Cardiac muscle cell (in vitro differentiated cells and primary cell): ENCODE measurements at regions not wholly inside any gene's neighbourhood (a gene's known extent, or its start where the extent isn't known, plus 50 kb on each side); places are given as distances from the start of the nearest gene placed in this dataset.

Experiments used
- DNase-seq, 2 donors: peaks; one replicate each; pipeline versions ENCODE4 v3.0.0 to v3.0.0-alpha.2; 2010 to 2017; ENCODE audit warnings: low read depth in 1 of 2, low spot score in 1 of 2
- H3K27ac ChIP-seq: fragments of 200-600 bp; sonication (generic); 2 replicates; pipeline ENCODE4 v1.5.1; 2016
- H3K27me3 ChIP-seq: fragments of 200-600 bp; sonication (generic); 2 replicates; pipeline ENCODE4 v1.6.0; 2016; ENCODE audit warnings: control low read depth
- H3K36me3 ChIP-seq: fragments of 200-600 bp; sonication (generic); 2 replicates; pipeline ENCODE4 v1.5.1; 2016; ENCODE audit warnings: control low read depth
- H3K4me1 ChIP-seq: fragments of 200-600 bp; sonication (generic); 2 replicates; pipeline ENCODE4 v1.8.1; 2017; ENCODE audit warnings: low read depth, mild to moderate bottlenecking, mixed run types
- H3K4me3 ChIP-seq: fragments of 200-600 bp; sonication (generic); 2 replicates; pipeline ENCODE4 v1.5.1; 2016; ENCODE audit warnings: mild to moderate bottlenecking
- H3K9me3 ChIP-seq: fragments of 200-600 bp; sonication (generic); 2 replicates; pipeline ENCODE4 v1.5.1; 2017; ENCODE audit warnings: low read depth, mild to moderate bottlenecking, control low read depth
- TF ChIP-seq, protein P1 (sequence below): IDR thresholded peaks from 2 replicates; pipeline ENCODE4 v1.5.1; 2012; ENCODE audit warnings: low read depth, mild to moderate bottlenecking, low read length

DNA sequence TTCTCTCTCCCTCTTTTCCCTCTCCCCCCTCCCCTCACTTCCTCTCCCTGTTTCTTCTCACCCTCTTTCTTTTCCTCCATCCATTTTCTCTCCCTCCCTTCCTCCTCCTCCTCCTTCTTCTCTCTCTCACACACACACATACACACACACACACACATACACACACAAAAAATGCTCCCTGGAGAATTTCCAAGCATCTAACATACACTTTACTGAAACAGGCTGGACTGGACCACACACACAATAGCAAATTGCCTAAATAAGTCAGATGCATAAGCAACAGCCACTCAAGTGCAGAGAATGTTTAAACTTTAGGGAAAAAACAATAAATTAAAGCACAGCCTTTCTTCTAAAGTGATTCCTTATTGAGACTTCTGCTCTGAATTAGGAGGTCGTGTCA lies 267.7 kb downstream of the FGFR2 start:
- H3K27ac ChIP-seq: no peak overlapping the region
- no peak for DNase-seq
- TF ChIP-seq, protein P1, sequence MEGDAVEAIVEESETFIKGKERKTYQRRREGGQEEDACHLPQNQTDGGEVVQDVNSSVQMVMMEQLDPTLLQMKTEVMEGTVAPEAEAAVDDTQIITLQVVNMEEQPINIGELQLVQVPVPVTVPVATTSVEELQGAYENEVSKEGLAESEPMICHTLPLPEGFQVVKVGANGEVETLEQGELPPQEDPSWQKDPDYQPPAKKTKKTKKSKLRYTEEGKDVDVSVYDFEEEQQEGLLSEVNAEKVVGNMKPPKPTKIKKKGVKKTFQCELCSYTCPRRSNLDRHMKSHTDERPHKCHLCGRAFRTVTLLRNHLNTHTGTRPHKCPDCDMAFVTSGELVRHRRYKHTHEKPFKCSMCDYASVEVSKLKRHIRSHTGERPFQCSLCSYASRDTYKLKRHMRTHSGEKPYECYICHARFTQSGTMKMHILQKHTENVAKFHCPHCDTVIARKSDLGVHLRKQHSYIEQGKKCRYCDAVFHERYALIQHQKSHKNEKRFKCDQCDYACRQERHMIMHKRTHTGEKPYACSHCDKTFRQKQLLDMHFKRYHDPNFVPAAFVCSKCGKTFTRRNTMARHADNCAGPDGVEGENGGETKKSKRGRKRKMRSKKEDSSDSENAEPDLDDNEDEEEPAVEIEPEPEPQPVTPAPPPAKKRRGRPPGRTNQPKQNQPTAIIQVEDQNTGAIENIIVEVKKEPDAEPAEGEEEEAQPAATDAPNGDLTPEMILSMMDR: no peak
- H3K36me3 ChIP-seq: no peaks in the 10 kb centered on the region
- H3K4me3 ChIP-seq: no peak overlapping the region
- H3K9me3 ChIP-seq: no peaks in the 10 kb centered on the region
- H3K27me3 ChIP-seq: no peaks in the 10 kb centered on the region
- H3K4me1 ChIP-seq: peaks cover 8% of the 10 kb centered on the region

DNA sequence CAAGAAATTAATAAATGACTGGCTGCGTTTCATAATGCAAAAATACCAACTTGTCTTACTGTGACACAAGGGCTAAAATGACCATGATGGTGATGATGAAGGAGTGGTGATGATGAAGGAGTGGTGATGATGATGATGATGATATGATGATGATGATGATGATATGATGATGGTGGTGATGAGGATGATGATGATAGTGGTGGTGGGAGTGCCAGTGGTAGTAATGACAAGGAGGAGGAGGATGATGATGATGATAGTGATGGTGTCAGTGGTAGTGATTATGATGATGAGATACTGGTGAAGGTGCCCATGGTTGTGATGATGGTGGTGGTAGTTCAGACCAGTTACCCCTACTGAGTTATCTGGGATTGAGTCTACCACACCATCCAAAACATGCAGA lies 265.9 kb downstream of the FGFR2 start:
- TF ChIP-seq, protein P1: no peak
- peaks cover 14% of the 10 kb centered on the region for H3K4me1 ChIP-seq
- no peak overlapping the region for H3K4me3 ChIP-seq
- no peak for DNase-seq
- no peaks in the 10 kb centered on the region for H3K27me3 ChIP-seq
- no peaks in the 10 kb centered on the region for H3K9me3 ChIP-seq
- no peak overlapping the region for H3K27ac ChIP-seq
- H3K36me3 ChIP-seq: no peaks in the 10 kb centered on the region

DNA sequence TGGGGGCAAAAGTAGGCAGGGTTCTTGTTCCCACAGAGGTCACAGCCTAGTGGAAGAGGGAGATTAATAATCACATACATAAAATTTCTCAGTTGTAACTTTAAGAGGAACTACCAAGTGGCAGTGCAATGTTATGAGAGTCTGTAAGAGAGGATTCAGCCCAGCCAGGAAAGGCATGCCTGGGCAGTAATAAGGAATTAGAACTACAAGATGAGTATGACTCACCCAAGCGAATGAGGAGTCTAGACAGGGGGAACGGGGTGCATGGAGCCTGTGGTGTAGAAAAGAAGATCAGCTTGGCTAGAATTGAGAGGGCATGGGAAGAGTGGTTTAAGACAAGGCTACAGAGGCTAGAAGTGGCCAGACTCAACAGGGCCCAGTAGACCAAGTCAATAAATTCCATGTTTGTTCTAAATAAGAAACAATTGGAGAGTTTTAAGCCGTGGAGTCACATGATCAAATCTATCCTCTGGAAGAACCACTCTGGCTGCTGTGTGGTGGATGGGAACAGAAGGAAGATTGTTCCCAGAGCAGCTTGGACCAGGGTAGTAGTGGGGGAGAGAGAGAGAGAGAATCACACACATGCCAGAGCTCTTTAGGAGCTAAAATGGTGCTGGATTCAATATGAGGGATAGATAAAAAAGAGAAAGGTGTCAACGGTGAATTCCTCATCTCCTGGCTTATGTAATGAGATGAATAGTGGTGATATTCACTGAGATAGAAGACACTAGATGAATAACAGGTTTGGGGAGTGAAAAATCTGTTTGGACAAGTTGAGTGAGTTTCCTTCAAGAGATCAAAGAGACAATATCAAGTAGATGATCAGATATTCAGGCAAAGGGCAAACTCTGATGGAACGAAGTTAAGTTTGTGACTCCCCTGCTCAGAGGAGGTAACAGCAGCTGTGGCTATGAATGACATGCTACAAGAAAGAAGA lies 265.1 kb downstream of the FGFR2 start:
- TF ChIP-seq, protein P1: no peak
- peaks cover 22% of the 10 kb centered on the region for H3K4me1 ChIP-seq
- H3K36me3 ChIP-seq: no peaks in the 10 kb centered on the region
- DNase-seq: no peak
- H3K4me3 ChIP-seq: no peak overlapping the region
- no peak overlapping the region for H3K27ac ChIP-seq
- H3K27me3 ChIP-seq: no peaks in the 10 kb centered on the region
- no peaks in the 10 kb centered on the region for H3K9me3 ChIP-seq

DNA sequence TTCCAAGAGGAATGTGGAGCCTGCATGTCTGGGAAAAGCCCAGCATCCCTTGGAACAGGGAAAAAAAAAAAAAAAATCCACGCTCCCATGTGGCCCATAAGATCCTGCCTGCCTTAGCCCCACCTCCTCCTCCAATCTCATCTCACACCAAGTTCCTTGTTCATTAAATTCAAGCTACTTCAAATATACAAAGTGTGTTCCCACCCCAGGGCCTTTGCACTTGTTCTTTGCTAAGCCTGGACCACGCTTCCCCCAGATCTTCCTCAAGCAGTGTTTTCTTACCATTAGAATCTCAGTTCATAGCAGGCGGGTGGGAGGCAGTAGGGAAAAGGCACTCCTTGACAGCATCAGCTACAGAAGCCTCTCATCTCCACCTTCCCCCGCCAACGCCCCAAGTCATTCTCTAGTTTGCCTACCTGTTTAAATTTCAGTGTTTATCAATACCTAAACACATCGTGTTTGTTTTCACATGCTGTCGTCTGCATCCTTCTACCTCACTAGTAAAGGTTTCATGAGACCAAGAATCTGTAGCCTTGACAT lies 262.8 kb downstream of the FGFR2 start:
- H3K4me1 ChIP-seq: peaks cover 45% of the 10 kb centered on the region
- H3K4me3 ChIP-seq: no peak overlapping the region
- TF ChIP-seq, protein P1: no peak
- H3K36me3 ChIP-seq: no peaks in the 10 kb centered on the region
- no peaks in the 10 kb centered on the region for H3K9me3 ChIP-seq
- DNase-seq: no peak
- no peaks in the 10 kb centered on the region for H3K27me3 ChIP-seq
- no peak overlapping the region for H3K27ac ChIP-seq

DNA sequence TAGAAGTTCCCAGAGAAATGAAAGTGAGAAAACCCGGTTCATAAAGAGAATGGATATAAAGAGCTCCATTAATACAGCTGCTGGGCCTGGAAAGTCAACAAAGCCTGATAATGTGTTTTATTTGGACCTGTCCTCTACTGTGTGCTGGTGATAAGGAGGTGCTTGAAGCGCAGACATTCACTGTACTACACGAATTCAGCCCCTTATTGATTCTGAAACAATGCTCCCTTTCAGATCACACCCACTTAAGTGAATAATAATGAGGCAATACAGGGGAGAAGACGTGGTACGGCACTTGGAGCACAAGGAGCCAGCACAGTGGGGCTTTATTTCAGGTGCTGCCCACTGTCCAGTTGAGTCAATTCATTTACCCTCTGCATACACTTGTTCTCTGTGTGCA lies 260.8 kb downstream of the FGFR2 start:
- H3K27me3 ChIP-seq: no peaks in the 10 kb centered on the region
- peak in 1 of 2 donors; percentile 15 for DNase-seq
- TF ChIP-seq, protein P1: no peak
- no peaks in the 10 kb centered on the region for H3K9me3 ChIP-seq
- peaks cover 45% of the 10 kb centered on the region for H3K4me1 ChIP-seq
- H3K4me3 ChIP-seq: no peak overlapping the region
- no peaks in the 10 kb centered on the region for H3K36me3 ChIP-seq
- H3K27ac ChIP-seq: peak overlapping the region; percentile 61
